Small intestine (tissue), 7 donors: ENCODE measurements at regions not wholly inside any gene's neighbourhood (a gene's known extent, or its start where the extent isn't known, plus 50 kb on each side); places are given as distances from the start of the nearest gene placed in this dataset.

Source experiments
- DNase-seq, 2 donors: peaks; one replicate each; pipeline versions ENCODE4 v3.0.0 to v3.0.0-alpha.2; 2013
- FAIRE-seq: peaks from 2 replicates; lab custom pipeline; 2012; peaks lifted over from hg19 to GRCh38; lab: Jason Lieb, UNC
- H3K27ac ChIP-seq, 3 donors: one replicate each; pipeline ENCODE4 v1.5.1; 2013; ENCODE audit warnings: low read length in 2 of 3, mild to moderate bottlenecking in 2 of 3, control low read depth in 1 of 3, inconsistent platforms in 1 of 3, low read depth in 1 of 3, moderate library complexity in 1 of 3
- H3K27me3 ChIP-seq, 3 donors: one replicate each; pipeline ENCODE4 v1.6.1; 2013; ENCODE audit warnings: low read length in 3 of 3, inconsistent platforms in 1 of 3; ENCODE audit not compliant: control insufficient read depth in 3 of 3, insufficient read depth in 3 of 3
- H3K36me3 ChIP-seq, 3 donors: one replicate each; pipeline ENCODE4 v1.6.1; 2013; ENCODE audit warnings: low read length in 3 of 3, inconsistent platforms in 1 of 3, low read depth in 1 of 3, mild to moderate bottlenecking in 1 of 3, moderate library complexity in 1 of 3; ENCODE audit not compliant: control insufficient read depth in 3 of 3, insufficient read depth in 2 of 3
- H3K4me1 ChIP-seq, 3 donors: one replicate each; pipeline ENCODE4 v1.6.1; 2013; ENCODE audit warnings: low read length in 2 of 3, inconsistent platforms in 1 of 3, low read depth in 1 of 3, mild to moderate bottlenecking in 1 of 3, moderate library complexity in 1 of 3; ENCODE audit not compliant: control insufficient read depth in 3 of 3, insufficient read depth in 2 of 3
- H3K4me3 ChIP-seq, 3 donors: one replicate each; pipeline ENCODE4 v1.5.1; 2013; ENCODE audit warnings: low read length in 3 of 3, control low read depth in 1 of 3, inconsistent platforms in 1 of 3, low read depth in 1 of 3, mild to moderate bottlenecking in 1 of 3, moderate library complexity in 1 of 3
- H3K9me3 ChIP-seq, 2 donors: one replicate each; pipeline ENCODE4 v1.6.1; 2013; ENCODE audit warnings: low read depth in 1 of 2, low read length in 1 of 2; ENCODE audit not compliant: control insufficient read depth in 2 of 2, insufficient read depth in 1 of 2
- WGBS, 3 donors: extraction: QIAGEN DNeasy Blood & Tissue Kit; methylation state at CpG; one replicate each; pipeline ENCODE4 v1.1.7; 2013; 5-methylcytosine and 5-hydroxymethylcytosine counted together
- donor health status: healthy with polysubstance abuse.
- donor health status: control.
- donor health status: control.
- donor health status: Bipolar disorder and iron deficiency.
- donor health status: healthy.

- H3K27ac ChIP-seq = no peak overlapping the region
- WGBS, 3 donors = 31 to 55% (median 41%) methylated on average over 1 of the region's 1 CpG
- H3K9me3 ChIP-seq = no peaks in the 10 kb centered on the region
- no peak for FAIRE-seq
- H3K36me3 ChIP-seq = no peaks in the 10 kb centered on the region
- DNase-seq = no peak
- H3K4me3 ChIP-seq = no peak overlapping the region
- no peaks in the 10 kb centered on the region for H3K4me1 ChIP-seq
- H3K27me3 ChIP-seq = no peaks in the 10 kb centered on the region
Observed at GRCh38 chr2:142754182-142754581, 123.3 kb upstream of the KYNU start.

DNA sequence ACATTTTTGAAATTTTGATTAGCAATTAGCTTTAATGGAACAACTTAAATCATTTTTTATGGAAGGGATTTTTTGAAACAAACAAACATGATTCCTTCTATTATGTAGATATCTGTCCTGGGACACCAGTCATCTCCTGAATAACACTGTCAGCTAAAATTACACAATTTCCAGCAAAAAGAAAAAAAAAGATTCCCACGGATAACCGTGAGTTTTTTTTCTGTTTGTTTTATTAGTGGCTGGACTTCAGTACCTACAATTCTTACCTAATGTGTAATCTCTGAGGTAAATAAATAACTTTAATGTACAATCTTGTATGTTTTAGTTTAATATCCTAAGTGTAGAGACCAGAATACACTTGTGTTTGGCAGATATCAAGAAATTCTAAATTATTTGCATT, 126.6 kb upstream of the KYNU start:
- Histone ChIP-seq H3K27ac (no peak overlapping the region), H3K9me3 (no peaks in the 10 kb centered on the region), H3K36me3 (no peaks in the 10 kb centered on the region), H3K4me3 (no peak overlapping the region), H3K4me1 (no peaks in the 10 kb centered on the region), H3K27me3 (no peaks in the 10 kb centered on the region)
- 12 to 52% (median 19%) methylated on average over 2 of the region's 2 CpGs for WGBS, 3 donors
- DNase-seq (no peak), FAIRE-seq (no peak)

GRCh38 chr2:142748559-142749099, 128.8 kb upstream of the KYNU start:
- Histone ChIP-seq H3K36me3 (no peaks in the 10 kb centered on the region), H3K4me1 (no peaks in the 10 kb centered on the region), H3K27me3 (no peaks in the 10 kb centered on the region), H3K27ac (no peak overlapping the region), H3K4me3 (no peak overlapping the region), H3K9me3 (no peaks in the 10 kb centered on the region)
- DNase-seq = no peak
- 88 to 92% (median 91%) methylated on average over 14 of the region's 14 CpGs for WGBS, 3 donors
- no peak for FAIRE-seq

- no peak for FAIRE-seq
- no peak overlapping the region for H3K27ac ChIP-seq
- 43 to 68% (median 48%) methylated on average over 4 of the region's 4 CpGs for WGBS, 3 donors
- H3K4me3 ChIP-seq = no peak overlapping the region
- H3K9me3 ChIP-seq = no peaks in the 10 kb centered on the region
- no peaks in the 10 kb centered on the region for H3K36me3 ChIP-seq
- no peaks in the 10 kb centered on the region for H3K27me3 ChIP-seq
- H3K4me1 ChIP-seq = no peaks in the 10 kb centered on the region
- no peak for DNase-seq
Observed at GRCh38 chr2:142745691-142746090, 131.8 kb upstream of the KYNU start.

DNA sequence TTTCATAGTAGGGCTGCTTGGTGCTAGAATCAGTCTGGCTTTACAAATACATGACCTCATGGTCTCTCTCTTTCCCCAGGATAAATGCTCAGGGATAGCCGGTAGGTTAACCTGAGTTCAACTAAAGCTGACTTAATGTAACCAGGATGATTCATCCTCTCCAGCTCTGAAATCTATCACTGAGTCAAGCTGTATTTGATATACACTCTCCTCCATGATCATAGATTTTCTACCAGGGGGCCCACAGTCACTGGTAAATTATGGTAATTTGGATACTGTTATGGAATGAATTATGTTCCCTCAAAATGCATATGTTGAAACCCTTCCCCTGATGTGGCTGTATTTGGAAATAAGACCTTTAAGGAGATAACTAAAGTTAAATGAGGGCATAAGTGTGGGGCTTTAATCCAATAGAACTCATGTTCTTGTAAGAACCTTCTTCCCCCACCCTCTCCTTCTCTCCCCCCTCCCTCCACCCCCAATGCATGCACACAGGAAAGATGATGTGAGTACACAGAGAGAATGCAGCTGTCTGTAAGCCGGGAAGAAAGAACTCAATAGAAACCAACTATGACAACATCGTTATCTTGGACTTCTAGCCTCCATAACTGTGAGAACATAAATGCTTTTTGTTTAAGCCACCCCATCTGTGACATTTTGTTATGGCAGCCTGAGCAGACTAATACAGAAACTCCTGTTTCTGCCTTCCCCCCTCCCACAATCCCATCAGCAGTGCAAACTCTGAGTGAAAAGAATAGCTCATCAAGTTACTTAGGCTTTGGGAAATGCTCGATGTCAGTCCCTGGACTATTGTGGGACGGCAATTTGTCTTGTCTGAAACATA, 134.9 kb upstream of the KYNU start:
- H3K9me3 ChIP-seq = no peaks in the 10 kb centered on the region
- DNase-seq = no peak
- H3K4me1 ChIP-seq = no peaks in the 10 kb centered on the region
- 75 to 79% (median 76%) methylated on average over 5 of the region's 5 CpGs for WGBS, 3 donors
- H3K36me3 ChIP-seq = no peaks in the 10 kb centered on the region
- FAIRE-seq = no peak
- H3K27ac ChIP-seq = no peak overlapping the region
- no peak overlapping the region for H3K4me3 ChIP-seq
- no peaks in the 10 kb centered on the region for H3K27me3 ChIP-seq

DNA sequence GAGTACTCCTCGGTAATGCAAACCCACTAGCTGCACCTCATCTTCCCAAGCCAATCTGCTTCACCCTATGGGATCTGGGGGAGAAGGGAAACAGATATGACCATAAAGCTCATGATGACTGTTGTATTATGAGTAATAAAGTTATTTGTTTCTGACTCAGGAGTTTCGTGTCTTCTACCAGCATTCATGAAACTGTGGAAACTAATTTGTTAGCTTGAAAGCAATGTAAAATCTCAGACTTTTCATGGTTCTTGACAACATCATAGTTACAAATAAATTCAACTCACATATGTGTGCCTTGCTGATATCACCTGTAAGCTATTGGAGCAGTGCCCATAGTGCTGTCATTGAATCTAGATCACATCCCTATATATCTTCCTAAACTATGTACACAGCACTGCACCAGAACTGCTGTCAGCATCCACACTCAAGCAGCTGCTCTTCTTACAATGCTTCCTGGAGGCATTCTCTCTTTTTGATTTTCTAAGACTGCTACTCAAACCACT, 135.6 kb upstream of the KYNU start:
- FAIRE-seq = no peak
- DNase-seq = no peak
- WGBS, 3 donors = 72 to 81% (median 81%) methylated on average over 2 of the region's 2 CpGs
- H3K4me3 ChIP-seq = no peak overlapping the region
- no peak overlapping the region for H3K27ac ChIP-seq
- no peaks in the 10 kb centered on the region for H3K4me1 ChIP-seq
- H3K9me3 ChIP-seq = no peaks in the 10 kb centered on the region
- H3K36me3 ChIP-seq = no peaks in the 10 kb centered on the region
- no peaks in the 10 kb centered on the region for H3K27me3 ChIP-seq

DNA sequence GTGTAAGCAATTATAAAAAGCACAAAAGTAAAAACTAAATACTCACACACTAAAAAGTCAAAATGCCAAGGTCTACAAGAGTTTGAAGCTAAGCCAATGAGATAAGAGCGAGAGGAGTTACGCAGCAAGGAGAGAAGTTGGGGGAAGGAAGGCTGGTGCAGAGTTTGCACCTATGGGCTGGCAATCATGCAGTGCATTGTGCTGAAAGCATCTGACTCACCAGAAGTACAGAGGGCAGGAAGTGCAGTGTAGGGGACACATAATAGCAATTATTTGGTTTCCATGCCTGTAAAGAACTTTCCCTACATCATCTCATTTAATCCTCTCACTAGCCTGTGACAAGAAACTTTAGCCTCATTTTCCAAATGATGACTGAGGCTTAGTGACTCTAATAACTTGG, 142.7 kb upstream of the KYNU start:
- H3K4me1 ChIP-seq = no peaks in the 10 kb centered on the region
- no peak overlapping the region for H3K27ac ChIP-seq
- DNase-seq (no peak), FAIRE-seq (no peak)
- 90 to 95% (median 92%) methylated on average over 2 of the region's 2 CpGs for WGBS, 3 donors
- H3K27me3 ChIP-seq = no peaks in the 10 kb centered on the region
- H3K9me3 ChIP-seq = no peaks in the 10 kb centered on the region
- no peaks in the 10 kb centered on the region for H3K36me3 ChIP-seq
- H3K4me3 ChIP-seq = no peak overlapping the region

DNA sequence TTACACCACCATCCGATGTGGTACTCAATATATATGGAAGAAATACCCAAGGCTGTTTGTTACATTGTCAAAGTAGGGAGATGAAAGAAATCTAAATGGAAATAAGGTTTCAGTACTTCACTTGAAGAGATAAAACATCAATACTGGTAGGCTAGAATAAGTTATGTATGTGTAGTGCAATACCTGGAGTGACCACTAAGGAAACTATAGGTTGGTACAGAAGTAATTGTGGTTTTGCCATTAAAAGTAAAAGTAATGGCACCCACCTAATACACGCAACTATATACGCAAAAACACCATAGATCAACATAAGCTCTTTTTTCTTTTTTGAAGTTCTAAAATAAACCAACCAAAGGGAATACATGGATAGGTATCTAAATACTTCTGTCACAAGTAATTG, 143.2 kb upstream of the KYNU start:
- FAIRE-seq (no peak), DNase-seq (no peak)
- Histone ChIP-seq H3K36me3 (no peaks in the 10 kb centered on the region), H3K27ac (no peak overlapping the region), H3K27me3 (no peaks in the 10 kb centered on the region), H3K4me1 (no peaks in the 10 kb centered on the region), H3K9me3 (no peaks in the 10 kb centered on the region), H3K4me3 (no peak overlapping the region)
- WGBS, 3 donors = 95 to 98% (median 95%) methylated on average over 3 of the region's 3 CpGs
